Activated naive CD4-positive, alpha-beta T cell treated with anti-CD3 and anti-CD28 coated beads, Interleukin-2, amount 50 U/mL, for 16 hours (primary cell): ENCODE measurements at regions not wholly inside any gene's neighbourhood (a gene's known extent, or its start where the extent isn't known, plus 50 kb on each side); places are given as distances from the start of the nearest gene placed in this dataset.
"Not testable (repeated sequence)": the region's sequence is repeated elsewhere in the genome, so short reads cannot be mapped to it uniquely, and the experiment has no call there.

Source experiments
- DNase-seq: peaks from one replicate; pipeline ENCODE4 v3.0.0-alpha.2; 2020

DNA sequence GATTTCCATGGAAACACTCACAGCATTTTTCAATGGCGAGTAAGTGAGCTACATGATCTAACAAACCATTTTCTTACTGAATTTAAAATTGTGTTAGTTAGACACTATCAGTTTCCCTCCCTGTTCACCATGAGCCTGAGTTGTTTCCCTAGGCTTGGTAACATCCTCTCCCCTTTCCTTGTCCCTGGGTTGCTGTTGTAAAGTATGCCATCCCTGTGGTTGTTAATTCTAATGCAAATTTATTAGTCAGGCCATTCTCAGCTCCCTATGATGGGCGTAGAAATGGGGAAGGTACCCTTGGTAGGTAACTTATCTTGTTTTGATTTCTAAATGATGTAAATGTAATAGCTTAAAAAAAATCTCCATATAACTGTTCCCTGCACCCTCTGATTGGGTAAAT is 143.0 kb downstream of the SPATA31A6 start:
- DNase-seq, result not testable (repeated sequence)

DNA sequence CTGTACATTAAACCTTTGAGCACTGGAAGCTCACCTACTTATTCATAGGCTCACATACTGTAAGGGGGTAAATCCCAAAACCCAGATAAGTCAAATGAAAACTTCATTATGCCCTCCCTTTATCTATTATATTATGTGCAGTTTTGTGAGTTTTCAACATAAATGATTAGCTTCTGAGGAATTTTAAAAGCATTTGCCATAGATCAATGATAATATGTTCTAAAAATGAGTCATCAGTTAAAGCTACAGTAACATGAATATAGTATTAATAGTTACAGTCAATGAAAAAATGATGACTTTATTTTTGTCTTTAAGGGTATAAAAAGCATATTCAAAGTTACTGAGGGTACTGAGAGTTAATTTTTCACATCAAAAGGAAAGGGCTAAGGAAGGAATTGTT is 151.9 kb downstream of the SPATA31A6 start:
- DNase-seq, result not testable (repeated sequence)

DNA sequence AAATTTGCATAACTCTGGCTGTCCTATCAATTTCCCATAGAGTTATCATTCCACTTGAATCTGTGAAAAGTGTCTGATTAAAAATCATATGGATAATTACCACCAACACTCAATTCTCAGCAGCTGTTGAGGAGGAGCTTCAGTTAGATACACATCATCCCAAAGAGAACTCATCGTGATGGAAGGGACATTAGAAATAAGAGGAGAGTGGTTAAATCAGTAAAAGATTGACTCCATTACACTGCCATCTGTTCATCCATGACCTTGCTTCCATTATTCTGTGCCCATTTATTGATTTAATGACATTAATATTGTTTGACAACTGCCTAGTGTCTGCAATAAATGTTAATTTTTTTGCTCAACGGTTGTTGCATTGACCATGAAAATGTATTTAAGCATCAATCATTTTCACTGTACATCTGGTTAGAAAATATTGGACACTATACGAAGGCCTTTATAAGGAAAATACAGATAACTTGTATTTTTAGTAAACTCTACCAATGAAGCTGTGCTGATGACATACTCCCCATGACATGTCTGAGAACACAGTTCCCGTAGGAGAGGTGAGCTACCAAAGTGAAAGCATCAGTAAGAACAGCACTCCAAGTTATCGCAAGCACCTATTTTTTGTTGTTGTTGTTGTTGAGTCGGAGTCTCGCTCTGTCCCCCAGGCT is 152.7 kb downstream of the SPATA31A6 start:
- not testable (repeated sequence) for DNase-seq

DNA sequence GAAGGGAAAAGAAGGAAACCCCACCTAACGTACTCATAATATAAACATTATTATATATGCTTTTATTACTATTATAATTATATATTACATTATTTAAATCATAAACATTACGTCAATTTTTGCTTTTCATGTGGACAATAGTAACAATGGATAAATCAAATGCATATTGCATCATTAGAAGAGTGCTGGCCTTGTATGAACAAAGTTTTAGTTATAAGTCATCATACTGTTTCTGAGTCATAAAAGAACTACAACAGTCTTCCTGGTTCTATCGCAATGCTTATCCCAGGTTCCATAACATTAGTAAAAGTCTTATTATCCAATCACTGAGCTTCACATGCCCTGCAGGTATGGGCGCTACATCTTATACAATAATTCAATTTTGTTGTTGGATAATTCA is 154.8 kb downstream of the SPATA31A6 start:
- not testable (repeated sequence) for DNase-seq

DNA sequence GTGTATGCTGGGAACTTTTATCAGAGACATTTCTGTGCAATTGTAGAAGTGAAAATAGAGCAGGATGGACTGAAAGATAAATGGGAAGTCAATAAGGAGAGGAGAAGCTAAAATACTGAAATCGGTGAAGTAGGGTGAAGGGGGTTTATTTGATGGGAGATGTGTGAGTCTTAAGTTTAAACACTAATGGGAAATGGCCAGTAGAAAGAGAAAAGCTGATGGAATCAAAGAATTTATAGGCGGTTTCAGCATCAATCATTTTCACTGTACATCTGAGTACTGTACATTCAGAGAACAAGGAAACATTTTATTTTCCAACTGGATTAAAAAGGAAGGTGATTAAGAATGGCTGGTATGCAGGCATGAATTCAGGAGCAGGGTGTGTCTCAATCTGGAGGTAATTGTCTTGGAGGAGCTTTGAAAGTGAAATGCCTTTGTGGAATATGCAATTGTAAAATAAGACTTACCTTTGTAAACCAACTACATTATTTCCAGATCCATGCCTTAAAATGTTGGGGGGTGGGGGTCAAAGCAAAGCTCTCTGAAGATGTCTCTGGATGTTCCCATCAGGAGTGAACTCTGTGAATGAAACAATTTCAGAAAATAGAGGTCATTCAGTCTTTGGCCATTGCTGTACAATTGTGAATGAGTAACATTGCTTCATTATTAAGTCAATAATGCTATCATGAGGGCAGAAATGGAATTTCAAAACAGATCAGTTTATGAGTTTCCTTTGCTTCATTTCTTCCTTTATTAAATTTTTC is 156.4 kb downstream of the SPATA31A6 start:
- DNase-seq, result not testable (repeated sequence)

DNA sequence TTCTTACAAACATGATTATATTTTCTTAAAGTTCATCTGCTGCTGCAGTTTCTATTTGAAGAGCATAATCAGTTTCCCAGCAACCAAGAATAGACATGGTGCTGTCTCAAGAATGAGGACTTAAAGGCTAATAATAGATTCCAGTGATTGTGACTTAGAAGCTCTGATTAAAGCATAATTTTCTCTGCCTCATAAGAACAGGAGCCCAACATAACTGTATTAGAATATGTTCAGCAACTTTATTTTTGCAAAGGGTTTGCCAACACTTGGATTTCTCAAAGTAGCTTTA is 156.9 kb downstream of the SPATA31A6 start:
- not testable (repeated sequence) for DNase-seq

DNA sequence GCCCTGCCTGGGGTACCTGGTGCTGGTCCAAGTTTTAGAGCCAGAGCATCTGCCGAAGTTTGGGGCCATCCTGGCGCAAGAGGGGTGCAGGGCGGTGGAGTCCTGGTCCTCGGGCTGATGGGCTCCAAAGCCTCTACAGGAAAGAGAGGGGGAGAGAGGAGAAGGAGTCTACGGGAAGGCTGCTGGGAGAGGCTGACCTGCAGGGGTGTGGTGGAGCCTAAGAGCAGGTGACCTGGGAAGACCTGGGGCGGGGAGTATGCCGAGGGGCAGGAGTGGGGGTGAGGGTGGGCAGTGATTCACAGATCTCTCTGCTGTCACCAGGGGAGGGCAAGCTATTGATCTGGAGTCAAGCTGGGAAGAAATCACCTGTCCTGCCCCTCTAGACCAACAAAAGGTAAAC is 158.4 kb downstream of the SPATA31A6 start:
- not testable (repeated sequence) for DNase-seq

DNA sequence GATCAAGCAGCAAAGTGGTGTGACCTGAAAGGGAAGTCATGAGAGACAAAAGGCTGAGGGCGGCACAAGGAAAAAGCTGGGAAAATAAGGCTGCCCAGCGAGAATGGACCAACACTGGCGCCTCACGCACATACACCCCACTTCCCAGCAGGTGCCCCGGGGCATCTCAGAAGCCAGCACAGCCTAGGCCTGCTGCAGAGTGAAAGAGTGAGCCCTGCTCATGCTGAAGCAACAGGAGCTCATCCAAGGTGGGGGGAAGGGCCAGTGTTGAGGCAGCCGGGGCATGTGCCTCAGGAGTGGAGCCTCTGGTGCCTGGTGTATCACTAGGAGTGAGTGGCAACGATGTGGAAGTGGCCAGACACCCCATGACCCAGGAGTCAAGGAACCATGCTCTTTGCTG is 158.8 kb downstream of the SPATA31A6 start:
- not testable (repeated sequence) for DNase-seq

DNA sequence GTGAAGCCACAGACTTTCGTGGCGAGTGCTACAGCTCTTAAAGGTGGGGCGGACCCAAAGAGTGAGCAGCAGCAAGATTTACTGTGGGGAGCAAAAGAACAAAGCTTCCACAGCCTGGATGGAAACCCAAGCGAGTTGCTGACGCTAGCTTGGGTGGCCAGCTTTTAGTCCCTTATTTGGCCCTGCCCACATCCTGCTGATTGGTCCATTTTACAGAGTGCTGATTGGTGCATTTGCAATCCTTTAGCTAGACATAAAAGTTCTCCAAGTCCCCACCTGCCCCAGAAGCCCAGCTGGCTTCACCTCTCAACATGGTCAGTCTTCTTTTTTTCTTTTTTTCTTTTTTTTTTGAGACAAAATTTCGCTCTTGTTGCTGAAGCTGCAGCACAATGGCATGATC is 161.0 kb downstream of the SPATA31A6 start:
- not testable (repeated sequence) for DNase-seq

DNA sequence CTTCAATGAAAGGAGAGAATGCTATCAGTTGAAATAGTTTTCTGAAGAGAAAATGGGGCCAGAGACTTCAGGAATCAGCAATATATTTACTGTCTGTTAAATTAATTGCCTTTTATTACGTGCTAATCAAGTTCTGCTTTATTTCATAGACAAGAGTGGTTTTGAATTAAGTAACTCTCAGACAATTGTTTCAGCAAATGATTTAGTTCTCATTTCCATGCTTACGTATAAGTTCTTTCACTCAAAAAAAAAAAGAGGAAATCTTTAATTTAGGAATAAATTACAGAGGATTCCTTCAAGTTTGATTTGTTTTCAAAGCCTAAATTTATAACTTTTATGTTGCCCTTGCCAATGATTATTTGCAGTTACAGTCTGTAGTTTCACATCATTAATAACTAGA is 163.5 kb downstream of the SPATA31A6 start:
- DNase-seq, result not testable (repeated sequence)

DNA sequence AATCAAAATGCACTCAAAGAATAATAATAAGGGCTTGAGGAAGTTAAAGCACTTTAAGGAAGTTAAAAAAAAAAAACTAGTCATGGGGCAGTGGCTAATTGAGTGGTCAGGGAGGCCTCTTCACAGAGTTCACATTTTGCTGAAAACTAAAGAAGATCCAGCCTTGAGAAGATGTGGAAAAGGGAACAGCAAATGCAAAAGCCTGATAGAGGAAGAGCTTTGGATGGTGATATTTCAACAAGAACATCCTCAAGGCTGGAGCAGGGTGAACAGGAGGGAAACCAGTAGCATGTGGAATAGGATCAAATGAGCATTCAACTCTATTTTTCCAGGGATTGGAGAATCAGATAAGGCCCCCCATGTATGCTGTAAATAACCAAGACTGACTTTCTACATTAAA is 165.7 kb downstream of the SPATA31A6 start:
- not testable (repeated sequence) for DNase-seq

DNA sequence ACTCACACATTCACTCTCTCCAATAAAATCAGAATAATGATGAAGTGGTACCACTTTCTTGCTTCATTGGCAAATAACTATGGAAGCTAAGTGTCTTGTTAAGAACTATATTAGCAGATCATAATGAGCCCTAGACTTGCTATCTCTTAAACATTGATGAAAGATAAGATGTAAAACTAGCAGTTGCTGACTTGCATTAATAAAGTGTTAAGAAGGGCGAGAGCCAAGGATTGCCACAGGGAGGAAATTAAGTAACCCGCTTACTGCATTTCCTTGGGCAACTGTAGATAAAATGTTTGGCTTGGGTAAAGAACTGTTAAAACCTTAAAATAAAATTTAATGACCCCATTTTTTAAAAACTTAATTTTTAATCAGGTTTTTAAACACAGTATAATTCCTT is 167.0 kb downstream of the SPATA31A6 start:
- not testable (repeated sequence) for DNase-seq

DNA sequence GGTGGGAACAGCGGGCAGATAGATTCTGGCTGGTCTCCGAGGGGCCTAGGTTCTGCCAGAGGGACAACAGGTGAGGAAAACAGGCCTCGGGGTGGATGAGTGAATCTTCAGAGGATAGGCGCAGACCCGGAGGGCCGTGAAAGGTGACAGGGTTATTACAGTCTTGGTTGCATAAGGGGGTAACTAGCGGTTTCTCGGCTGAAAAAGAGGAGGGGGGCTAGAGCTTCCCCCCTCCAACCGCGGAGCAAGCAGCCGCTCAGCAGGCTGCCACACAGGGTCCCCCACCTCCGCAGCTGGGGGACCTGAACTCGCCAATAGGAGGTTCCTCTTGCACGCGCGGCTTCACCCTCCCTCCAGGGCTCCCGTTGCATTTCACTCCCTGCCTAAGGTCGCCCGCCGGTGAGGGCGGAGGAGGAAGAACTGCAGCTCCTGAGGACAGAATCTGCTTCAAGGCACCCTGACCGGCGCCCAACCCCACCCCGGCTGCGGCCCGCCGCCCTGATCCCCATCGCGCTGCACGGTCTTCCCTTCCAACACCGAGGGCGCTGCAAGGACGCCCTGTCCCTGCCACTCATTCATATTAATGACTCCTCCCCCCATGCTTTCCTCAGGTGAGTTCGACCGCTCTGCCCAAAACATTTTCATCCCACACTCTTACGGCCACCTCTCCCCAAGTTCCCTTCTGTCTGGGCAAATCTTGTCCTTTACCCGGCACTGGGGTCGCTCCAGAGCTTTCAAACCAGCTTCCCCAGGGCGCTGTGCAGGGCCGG is 174.3 kb downstream of the SPATA31A6 start:
- DNase-seq, result not testable (repeated sequence)

DNA sequence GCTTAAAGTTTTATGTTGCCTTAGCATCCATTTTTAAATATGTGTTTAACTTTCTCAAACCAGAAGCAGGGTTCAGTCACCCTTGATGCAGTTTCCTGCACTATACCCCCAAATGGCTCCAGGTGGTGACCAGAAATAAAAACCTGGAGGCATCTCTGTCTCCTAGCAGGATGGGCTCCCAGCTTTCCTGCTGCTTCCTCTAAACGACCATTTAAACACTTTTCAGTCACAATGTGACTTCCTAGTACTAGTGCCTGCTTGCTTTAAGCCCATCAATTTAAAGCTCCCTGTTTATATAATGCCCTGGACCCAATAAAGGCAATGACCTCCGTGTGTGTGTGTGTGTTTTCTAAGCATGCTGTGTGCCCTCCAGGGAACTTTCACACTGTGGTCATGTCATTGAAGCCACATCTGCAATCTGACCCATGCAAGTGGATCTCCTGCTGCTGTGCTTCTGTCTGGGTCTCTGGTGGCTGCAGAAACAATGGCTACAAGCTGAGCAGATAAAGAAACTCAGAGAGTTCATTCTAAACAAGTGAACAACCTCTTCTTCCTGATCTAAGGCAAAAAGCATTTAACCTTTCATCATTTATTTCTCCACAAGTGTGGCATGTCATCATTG is 175.3 kb downstream of the SPATA31A6 start:
- DNase-seq, result not testable (repeated sequence)

DNA sequence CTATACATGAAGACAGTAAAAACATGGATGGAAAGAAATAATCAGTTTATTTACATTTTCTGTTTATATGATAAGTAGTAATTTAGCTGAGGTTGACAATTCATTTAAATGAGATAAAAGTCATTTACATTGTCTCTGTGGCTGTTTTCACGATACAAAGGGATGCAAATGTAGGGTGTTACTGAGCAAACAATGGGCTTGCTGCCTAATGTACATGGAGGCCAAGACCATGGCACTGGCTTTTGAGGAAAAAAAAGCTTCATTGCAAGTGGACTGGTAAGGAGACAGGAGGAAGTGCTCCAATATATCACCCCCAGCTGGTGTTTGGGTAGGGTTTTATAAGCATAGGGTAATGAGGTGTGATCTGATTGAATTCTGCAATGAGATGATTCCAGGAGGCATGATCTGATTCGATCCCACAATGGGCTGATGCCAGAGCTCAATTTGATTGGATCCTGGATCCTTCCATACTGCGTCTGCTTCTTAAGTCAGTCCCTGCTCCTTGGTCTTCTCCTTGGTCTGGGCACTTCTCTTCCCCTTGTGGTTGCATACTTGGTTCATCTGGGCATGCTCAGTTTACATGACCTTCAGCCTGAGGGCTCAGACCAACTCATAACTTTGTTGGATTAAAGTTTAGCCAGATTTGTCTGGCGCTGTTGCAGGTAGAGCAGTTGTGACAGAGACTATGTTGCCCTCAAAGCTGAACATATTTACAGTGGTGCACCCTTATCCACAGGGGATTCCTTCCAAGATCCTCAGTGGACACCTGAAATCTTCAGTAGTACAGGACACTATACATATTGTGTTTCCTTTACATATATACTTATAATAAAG is 181.2 kb downstream of the SPATA31A6 start:
- not testable (repeated sequence) for DNase-seq

DNA sequence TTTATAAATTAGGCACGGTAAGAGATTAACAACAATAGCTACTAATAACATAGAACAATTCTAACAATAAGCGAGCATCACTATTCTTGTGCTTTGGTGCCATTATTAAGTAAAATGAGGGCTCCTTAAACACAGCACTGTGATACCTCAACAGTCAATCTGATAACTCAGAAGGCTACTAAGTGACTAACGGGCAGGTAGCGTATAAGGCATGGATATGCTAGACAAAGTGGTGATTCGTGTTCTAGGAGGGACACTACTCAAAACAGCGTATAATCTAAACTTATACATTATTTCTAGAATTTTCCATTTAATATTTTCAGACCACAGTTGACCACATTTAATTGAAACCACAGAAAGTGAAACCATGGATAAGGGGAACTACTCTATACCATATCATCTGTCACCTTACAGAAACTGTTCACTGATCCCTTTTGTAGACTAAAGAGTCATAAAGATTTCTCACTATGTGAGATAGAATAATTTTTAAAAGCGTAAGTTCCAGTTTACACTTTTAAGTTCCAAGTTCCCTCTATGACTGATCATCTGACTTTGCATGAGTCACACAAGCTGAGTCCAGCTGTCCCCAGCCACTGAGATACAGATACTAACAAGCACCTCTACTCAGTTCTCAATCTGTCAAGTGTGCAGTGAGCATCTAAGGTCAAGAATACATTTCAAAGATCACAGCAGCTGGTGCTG is 181.9 kb downstream of the SPATA31A6 start:
- DNase-seq, result not testable (repeated sequence)

DNA sequence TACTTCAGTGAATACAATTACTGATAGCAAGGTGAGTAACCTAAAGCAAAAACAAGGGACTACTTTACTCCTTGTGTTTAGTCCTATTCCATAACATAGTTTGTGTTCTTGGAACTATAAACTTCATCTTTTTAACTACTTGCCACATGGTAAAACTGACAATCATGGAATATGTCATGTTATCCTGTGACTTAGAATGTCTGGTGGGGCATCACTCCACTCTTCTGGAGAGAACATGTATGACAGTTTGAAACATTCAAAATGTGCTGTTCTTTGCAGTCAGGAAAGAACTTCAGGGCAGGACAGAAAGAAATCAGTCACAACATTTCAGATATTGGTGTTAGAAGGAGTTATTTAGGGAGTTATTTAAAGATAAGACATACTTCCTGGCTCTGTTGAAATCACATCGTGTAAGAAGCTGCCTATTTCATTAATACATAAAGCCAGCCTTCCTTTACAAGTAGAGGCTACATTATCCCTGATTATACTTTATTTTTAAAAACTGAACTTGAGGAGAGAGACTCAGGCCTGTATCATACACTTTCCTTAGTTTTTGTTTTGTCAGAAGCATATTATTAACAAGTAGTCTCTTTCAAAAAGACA is 184.9 kb downstream of the SPATA31A6 start:
- DNase-seq, result not testable (repeated sequence)

DNA sequence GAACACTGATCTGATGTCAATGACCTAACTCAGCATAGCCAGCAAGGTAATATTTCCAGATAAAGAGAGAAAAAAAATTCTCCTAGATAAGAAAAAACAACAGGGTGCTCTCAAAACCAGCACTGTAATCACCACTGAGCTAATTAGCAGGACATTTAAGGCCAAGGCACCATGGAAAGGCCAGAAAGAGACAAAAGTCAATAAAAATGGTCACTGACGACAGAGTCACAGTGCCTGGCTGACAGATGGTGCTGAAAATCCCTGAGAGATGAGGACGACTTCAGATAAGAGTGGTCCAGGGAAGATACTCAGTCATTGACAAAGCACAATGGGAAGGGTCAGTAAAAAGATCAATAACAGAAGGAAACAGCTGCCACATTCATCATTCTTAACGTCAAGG is 186.7 kb downstream of the SPATA31A6 start:
- DNase-seq, result not testable (repeated sequence)

DNA sequence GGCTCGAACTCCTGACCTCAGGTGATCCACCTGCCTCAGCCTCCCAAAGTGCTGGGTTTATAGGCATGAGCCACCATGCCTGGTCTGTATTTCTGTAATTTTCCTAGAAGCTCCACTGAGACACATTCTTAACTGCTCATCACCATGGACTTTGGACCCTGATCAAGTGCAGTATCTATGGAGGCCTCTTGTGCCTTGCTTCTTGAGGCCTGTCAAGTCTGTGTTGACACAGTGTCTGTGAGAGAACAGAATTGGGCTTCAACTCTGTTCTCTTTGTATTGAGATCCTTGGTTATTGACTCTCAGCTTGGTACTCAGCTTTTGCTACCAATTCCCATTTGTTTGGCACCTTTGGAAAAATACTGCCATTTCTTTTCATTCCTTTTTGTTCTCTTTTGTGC is 188.0 kb downstream of the SPATA31A6 start:
- DNase-seq, result not testable (repeated sequence)

DNA sequence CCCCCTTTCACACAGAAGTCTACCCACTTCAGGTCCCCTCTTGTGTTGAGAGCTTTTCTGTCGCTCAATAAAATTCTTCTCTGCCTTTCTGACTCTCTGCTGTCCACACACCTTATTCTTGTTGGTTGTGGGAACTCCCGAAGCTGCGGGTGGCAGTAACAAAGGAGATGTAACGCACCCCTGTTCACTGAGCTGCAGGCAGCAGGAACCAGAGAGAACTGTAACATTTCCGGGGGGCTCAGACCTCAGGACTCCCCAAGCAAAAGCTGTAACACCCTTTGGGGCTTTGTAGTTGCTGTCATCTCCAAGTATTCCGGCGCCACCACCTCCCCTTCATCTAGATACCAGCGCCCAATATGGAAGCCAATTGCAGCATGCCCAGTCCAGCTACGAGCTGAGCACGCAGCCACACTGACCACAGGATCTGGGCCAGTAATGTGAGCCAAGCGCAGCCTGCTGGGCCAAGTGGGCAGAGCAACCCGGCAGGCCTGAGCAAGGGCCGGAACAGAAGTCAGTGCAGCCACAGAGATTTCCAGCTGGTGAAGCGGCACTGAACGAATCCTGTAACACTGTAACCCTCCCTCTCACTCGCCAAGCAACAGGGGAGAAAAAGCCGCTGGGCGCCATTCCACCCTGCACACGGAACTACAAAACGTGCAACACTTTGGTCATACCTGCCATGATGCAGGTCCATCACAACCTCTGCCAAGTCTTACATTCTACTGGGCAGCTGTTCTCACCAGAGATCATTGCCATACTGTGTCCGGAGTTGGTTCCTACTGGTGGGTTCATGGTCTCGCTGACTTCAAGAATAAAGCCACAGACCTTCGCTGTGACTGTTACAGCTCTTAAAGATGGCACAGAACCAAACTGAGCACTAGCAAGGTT is 194.3 kb downstream of the SPATA31A6 start:
- DNase-seq, result not testable (repeated sequence)
